Activated T-helper 17 cell treated with anti-CD3 and anti-CD28 coated beads, Interleukin-2, amount 50 U/mL, for 72 hours (primary cell): ENCODE measurements at regions not wholly inside any gene's neighbourhood (a gene's known extent, or its start where the extent isn't known, plus 50 kb on each side); places are given as distances from the start of the nearest gene placed in this dataset.
A peak's percentile ranks its signal among the peaks of the same experiment; 100 is the strongest.

ENCODE experiments used
- ATAC-seq: fragments of 150-1000 bp; cut with Tn5 transposase; replicated peaks from 2 replicates; pipeline ENCODE4 v1.10.0; 2021; ENCODE audit warnings: mild to moderate bottlenecking, moderate library complexity
- H3K27ac Mint-ChIP-seq: one replicate; pipeline ENCODE4 v1.8.0; 2022; ENCODE audit warnings: mixed read lengths
- H3K27me3 Mint-ChIP-seq: one replicate; pipeline ENCODE4 v1.8.0; 2022; ENCODE audit warnings: mixed read lengths
- H3K36me3 Mint-ChIP-seq: one replicate; pipeline ENCODE4 v1.8.0; 2022; ENCODE audit warnings: low read depth, mild to moderate bottlenecking, mixed read lengths
- H3K4me1 Mint-ChIP-seq: one replicate; pipeline ENCODE4 v1.8.0; 2022; ENCODE audit warnings: mixed read lengths
- H3K4me3 Mint-ChIP-seq: one replicate; pipeline ENCODE4 v1.8.0; 2022; ENCODE audit warnings: mild to moderate bottlenecking, mixed read lengths
- H3K9me3 Mint-ChIP-seq: one replicate; pipeline ENCODE4 v1.8.0; 2022; ENCODE audit warnings: mixed read lengths

- H3K4me3 Mint-ChIP-seq, result no peak overlapping the region
- H3K27me3 Mint-ChIP-seq, result no peaks in the 10 kb centered on the region
- peaks cover 10% of the 10 kb centered on the region for H3K4me1 Mint-ChIP-seq
- no peak overlapping the region for H3K27ac Mint-ChIP-seq
- no peaks in the 10 kb centered on the region for H3K9me3 Mint-ChIP-seq
- no peaks in the 10 kb centered on the region for H3K36me3 Mint-ChIP-seq
- no peak for ATAC-seq
Observed at GRCh38 chr1:11388617-11389016, 90.3 kb upstream of the DISP3 start.

- Mint-ChIP-seq H3K4me1 (no peaks in the 10 kb centered on the region), H3K4me3 (no peak overlapping the region), H3K27ac (no peak overlapping the region), H3K36me3 (no peaks in the 10 kb centered on the region), H3K9me3 (no peaks in the 10 kb centered on the region), H3K27me3 (peaks cover 4% of the 10 kb centered on the region)
- no peak for ATAC-seq
Observed at GRCh38 chr1:11391327-11391726, 87.6 kb upstream of the DISP3 start.

GRCh38 chr1:11391886-11392285, 87.1 kb upstream of the DISP3 start:
- Mint-ChIP-seq H3K27ac (no peak overlapping the region), H3K4me1 (no peaks in the 10 kb centered on the region), H3K36me3 (no peaks in the 10 kb centered on the region), H3K4me3 (no peak overlapping the region), H3K27me3 (peaks cover 4% of the 10 kb centered on the region), H3K9me3 (no peaks in the 10 kb centered on the region)
- no peak for ATAC-seq

GRCh38 chr1:11394592-11395245, 84.2 kb upstream of the DISP3 start:
- no peak for ATAC-seq
- no peaks in the 10 kb centered on the region for H3K4me1 Mint-ChIP-seq
- no peak overlapping the region for H3K4me3 Mint-ChIP-seq
- no peaks in the 10 kb centered on the region for H3K36me3 Mint-ChIP-seq
- H3K27me3 Mint-ChIP-seq, result peaks cover 4% of the 10 kb centered on the region
- H3K27ac Mint-ChIP-seq, result no peak overlapping the region
- H3K9me3 Mint-ChIP-seq, result no peaks in the 10 kb centered on the region

GRCh38 chr1:11395616-11396015, 83.3 kb upstream of the DISP3 start:
- no peak for ATAC-seq
- no peak overlapping the region for H3K4me3 Mint-ChIP-seq
- no peaks in the 10 kb centered on the region for H3K36me3 Mint-ChIP-seq

GRCh38 chr1:11397151-11397901, 81.6 kb upstream of the DISP3 start:
- H3K27me3 Mint-ChIP-seq, result peaks cover 4% of the 10 kb centered on the region
- H3K36me3 Mint-ChIP-seq, result no peaks in the 10 kb centered on the region
- no peaks in the 10 kb centered on the region for H3K9me3 Mint-ChIP-seq
- no peaks in the 10 kb centered on the region for H3K4me1 Mint-ChIP-seq
- no peak for ATAC-seq
- no peak overlapping the region for H3K27ac Mint-ChIP-seq
- H3K4me3 Mint-ChIP-seq, result no peak overlapping the region

More at GRCh38 chr1:11395616-11396015, 83.3 kb upstream of the DISP3 start:
- H3K9me3 Mint-ChIP-seq, result no peaks in the 10 kb centered on the region
- H3K27me3 Mint-ChIP-seq, result peaks cover 4% of the 10 kb centered on the region
- H3K27ac Mint-ChIP-seq, result no peak overlapping the region
- H3K4me1 Mint-ChIP-seq, result no peaks in the 10 kb centered on the region

DNA sequence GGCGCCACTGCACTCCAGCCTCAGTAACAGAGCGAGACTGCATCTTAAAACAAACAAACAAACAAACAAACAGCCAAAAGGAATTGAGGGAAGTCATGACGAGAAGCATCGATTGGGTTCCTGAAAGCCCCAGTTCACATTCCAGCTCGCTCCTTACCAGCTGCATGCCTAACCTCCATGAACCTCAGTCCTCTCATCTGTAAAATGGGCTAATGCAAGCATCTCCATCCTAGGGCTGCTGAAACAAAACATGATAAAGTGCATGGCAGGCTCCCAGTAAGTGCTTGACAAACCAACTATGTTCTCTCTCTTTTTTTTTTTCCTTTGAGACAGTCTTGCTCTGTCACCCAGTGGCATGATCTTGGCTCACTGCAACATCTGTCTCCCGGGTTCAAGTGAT, 79.7 kb upstream of the DISP3 start:
- H3K4me1 Mint-ChIP-seq, result no peaks in the 10 kb centered on the region
- H3K27ac Mint-ChIP-seq, result no peak overlapping the region
- no peaks in the 10 kb centered on the region for H3K9me3 Mint-ChIP-seq
- no peaks in the 10 kb centered on the region for H3K36me3 Mint-ChIP-seq
- ATAC-seq, result no peak
- peaks cover 4% of the 10 kb centered on the region for H3K27me3 Mint-ChIP-seq
- H3K4me3 Mint-ChIP-seq, result no peak overlapping the region

DNA sequence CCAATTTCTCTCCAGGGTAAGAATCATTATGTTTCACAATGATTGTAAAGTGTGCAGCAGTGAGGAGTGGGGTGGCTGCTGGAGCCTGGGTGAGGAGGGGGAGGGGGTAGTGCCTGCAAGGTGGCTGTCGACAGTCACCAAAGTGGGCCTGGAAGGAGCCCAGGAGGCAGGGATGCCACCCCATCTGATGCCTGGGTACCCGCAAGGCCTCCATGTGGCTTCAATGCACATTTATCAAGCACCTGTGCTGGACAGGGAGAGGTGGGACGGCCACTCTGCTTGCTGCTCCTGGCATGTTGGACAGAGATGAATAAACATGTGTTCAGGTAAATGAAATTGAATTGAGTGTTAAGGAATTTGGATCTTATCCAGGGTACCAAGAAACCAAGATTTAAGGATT, 78.8 kb upstream of the DISP3 start:
- Mint-ChIP-seq H3K4me3 (no peak overlapping the region), H3K27ac (no peak overlapping the region), H3K9me3 (no peaks in the 10 kb centered on the region), H3K27me3 (peaks cover 4% of the 10 kb centered on the region), H3K36me3 (no peaks in the 10 kb centered on the region), H3K4me1 (no peaks in the 10 kb centered on the region)
- no peak for ATAC-seq

DNA sequence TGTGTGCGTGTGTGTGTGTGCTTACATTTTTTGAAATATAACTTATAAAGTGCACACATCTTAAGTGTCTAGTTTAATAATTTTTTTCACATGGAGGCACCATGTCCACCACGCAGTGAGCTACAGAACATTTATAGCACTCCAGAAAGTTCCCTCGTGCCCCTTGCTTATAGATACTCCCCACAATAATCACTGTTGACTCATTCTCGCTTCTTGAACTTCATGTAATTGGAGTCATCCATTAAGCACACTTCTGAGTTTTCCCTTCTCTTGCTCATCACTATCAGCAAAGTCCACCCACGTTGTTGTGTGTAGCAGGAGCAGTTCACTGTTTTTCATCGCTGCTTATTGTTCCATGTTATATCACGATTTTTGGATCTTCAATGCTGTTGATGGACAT, 78.4 kb upstream of the DISP3 start:
- H3K4me3 Mint-ChIP-seq, result no peak overlapping the region
- H3K36me3 Mint-ChIP-seq, result no peaks in the 10 kb centered on the region
- no peaks in the 10 kb centered on the region for H3K9me3 Mint-ChIP-seq
- ATAC-seq, result no peak
- peaks cover 4% of the 10 kb centered on the region for H3K27me3 Mint-ChIP-seq
- no peak overlapping the region for H3K27ac Mint-ChIP-seq
- no peaks in the 10 kb centered on the region for H3K4me1 Mint-ChIP-seq

DNA sequence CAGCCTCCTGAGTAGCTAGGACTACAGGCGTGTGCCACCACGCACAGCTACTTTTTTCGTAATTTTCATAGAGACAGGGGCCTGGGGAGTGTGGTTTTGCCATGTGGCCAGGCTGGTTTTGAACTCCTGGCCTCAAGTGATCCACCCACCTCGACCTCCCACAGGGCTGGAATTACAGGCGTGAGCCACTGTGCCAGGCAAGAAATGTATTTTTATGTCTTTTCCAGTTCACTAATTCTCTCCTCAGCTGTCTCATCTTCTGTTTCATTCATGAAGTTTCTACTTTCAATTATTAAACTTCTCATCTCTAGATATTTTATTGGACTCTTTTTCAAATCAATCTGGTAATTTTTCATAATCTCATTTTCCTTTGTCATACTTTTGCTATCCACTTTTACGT, 72.1 kb upstream of the DISP3 start:
- Mint-ChIP-seq H3K27me3 (no peaks in the 10 kb centered on the region), H3K36me3 (no peaks in the 10 kb centered on the region), H3K4me3 (peak overlapping the region; percentile 54), H3K4me1 (peaks cover 27% of the 10 kb centered on the region), H3K27ac (peak overlapping the region; percentile 43), H3K9me3 (no peaks in the 10 kb centered on the region)
- ATAC-seq, result no peak

- Mint-ChIP-seq H3K27ac (peak overlapping the region; percentile 43), H3K4me3 (peak overlapping the region; percentile 54), H3K4me1 (peaks cover 27% of the 10 kb centered on the region), H3K27me3 (no peaks in the 10 kb centered on the region), H3K9me3 (no peaks in the 10 kb centered on the region), H3K36me3 (no peaks in the 10 kb centered on the region)
- ATAC-seq, result peak; percentile 58
Observed at GRCh38 chr1:11407301-11407994, 71.5 kb upstream of the DISP3 start.

GRCh38 chr1:11412141-11412540, 66.8 kb upstream of the DISP3 start:
- H3K4me3 Mint-ChIP-seq, result no peak overlapping the region
- ATAC-seq, result no peak
- no peak overlapping the region for H3K27ac Mint-ChIP-seq
- no peaks in the 10 kb centered on the region for H3K9me3 Mint-ChIP-seq
- H3K27me3 Mint-ChIP-seq, result peaks cover 4% of the 10 kb centered on the region
- no peaks in the 10 kb centered on the region for H3K36me3 Mint-ChIP-seq
- peaks cover 18% of the 10 kb centered on the region for H3K4me1 Mint-ChIP-seq

GRCh38 chr1:11413986-11414391, 65.0 kb upstream of the DISP3 start:
- Mint-ChIP-seq H3K4me3 (no peak overlapping the region), H3K27ac (no peak overlapping the region), H3K27me3 (peaks cover 4% of the 10 kb centered on the region), H3K36me3 (no peaks in the 10 kb centered on the region), H3K4me1 (peaks cover 3% of the 10 kb centered on the region), H3K9me3 (no peaks in the 10 kb centered on the region)
- no peak for ATAC-seq

DNA sequence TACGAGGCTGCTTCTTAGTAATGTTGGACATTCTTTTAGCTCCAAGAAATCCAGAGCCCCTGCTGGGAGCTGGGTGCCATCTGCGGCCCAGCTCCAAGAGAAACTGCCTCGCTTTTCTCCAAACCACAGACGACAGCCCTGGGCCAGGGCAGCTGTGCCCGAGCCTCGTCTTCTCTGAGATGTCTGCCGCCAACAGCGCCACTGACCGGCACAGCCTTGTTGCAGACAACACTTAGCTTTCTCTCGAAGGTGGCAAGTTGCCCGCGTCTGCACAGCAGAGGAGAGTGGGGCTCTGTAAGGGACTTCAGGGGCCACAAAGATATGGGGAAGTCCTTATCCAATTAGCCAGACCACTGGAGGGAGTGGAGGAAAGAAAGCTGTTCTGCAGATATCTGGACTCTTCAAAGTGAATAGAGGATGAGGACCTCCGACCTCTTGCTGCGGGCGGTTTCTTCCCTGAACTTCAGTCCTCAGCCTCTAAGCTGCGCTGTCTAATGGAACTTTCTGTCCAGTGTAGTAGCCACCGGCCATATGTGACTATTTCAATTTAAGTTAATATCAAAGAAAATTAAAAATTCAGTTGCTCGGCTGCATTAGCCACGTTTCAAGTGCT, 63.9 kb upstream of the DISP3 start:
- Mint-ChIP-seq H3K4me3 (no peak overlapping the region), H3K27ac (no peak overlapping the region), H3K36me3 (no peaks in the 10 kb centered on the region), H3K27me3 (peaks cover 7% of the 10 kb centered on the region), H3K4me1 (no peaks in the 10 kb centered on the region), H3K9me3 (no peaks in the 10 kb centered on the region)
- no peak for ATAC-seq

GRCh38 chr1:11417162-11417561, 61.8 kb upstream of the DISP3 start:
- no peak for ATAC-seq
- Mint-ChIP-seq H3K36me3 (no peaks in the 10 kb centered on the region), H3K4me3 (no peak overlapping the region), H3K27me3 (peaks cover 21% of the 10 kb centered on the region), H3K27ac (no peak overlapping the region), H3K9me3 (no peaks in the 10 kb centered on the region), H3K4me1 (no peaks in the 10 kb centered on the region)
